Adrenal gland (tissue), 5 donors: ENCODE measurements at regions not wholly inside any gene's neighbourhood (a gene's known extent, or its start where the extent isn't known, plus 50 kb on each side); places are given as distances from the start of the nearest gene placed in this dataset.

Experiments
- CTCF ChIP-seq, 6 experiments: fragments of 450-650 bp in 4 of 6; fragments of 200-600 bp in 2 of 6; sonication (generic) in 1 of 6; IDR thresholded peaks; 1 replicate in 5 of 6; 2 replicates in 1 of 6; pipeline versions ENCODE4 v1.5.1 to v1.8.0; 2016 to 2021; ENCODE audit warnings: antibody characterized with exemption in 6 of 6, mild to moderate bottlenecking in 2 of 6, moderate library complexity in 1 of 6
- POLR2A ChIP-seq, 2 donors: fragments of 450-650 bp; IDR thresholded peaks; one replicate each; pipeline ENCODE4 v1.6.1; 2017; ENCODE audit warnings: antibody characterized with exemption in 2 of 2, mild to moderate bottlenecking in 2 of 2, moderate library complexity in 1 of 2
- donor health status: DM: no; HTN: no; CAD: no.

- no peak for TF ChIP-seq CTCF (IDR thresholded peaks at IDR 0.05)
- TF ChIP-seq POLR2A (IDR thresholded peaks at IDR 0.05), result no peak
These were observed 62.3 kb downstream of the IER5 start for GRCh38 chr1:181150842-181151241.
